Globus pallidus (tissue), 1 donor: ENCODE measurements at regions not wholly inside any gene's neighbourhood (a gene's known extent, or its start where the extent isn't known, plus 50 kb on each side); places are given as distances from the start of the nearest gene placed in this dataset.

Experiments used
- DNase-seq: peaks from one replicate; pipeline ENCODE4 v3.0.0-alpha.2; 2015; ENCODE audit warnings: low spot score

GRCh38 chr12:107472308-107472707 lies 213.3 kb upstream of the PWP1 start:
- no peak for DNase-seq

GRCh38 chr12:107474099-107474498 lies 211.5 kb upstream of the PWP1 start:
- no peak for DNase-seq

GRCh38 chr12:107474639-107475539 lies 210.7 kb upstream of the PWP1 start:
- DNase-seq, result no peak

DNA sequence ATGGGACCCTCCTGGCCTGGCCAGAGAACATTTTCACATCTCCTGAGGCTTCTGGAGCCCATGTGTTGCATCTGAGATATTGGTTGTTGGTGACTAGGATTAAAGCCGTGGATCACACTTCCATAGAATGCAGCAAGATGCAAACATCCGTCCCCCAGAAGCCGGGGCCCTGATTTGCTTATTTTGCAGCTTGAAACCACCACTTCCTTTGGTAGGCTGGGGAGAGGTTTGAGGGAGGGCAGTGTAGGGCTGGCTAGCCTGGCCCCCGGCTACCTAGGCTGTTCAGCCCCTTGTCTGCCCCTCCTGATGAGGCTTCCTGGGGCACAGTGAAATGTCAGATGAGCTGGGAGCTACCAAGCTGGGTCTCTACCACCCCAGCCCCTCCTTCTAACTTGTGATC lies 209.7 kb upstream of the PWP1 start:
- DNase-seq, result no peak

GRCh38 chr12:107477018-107477417 lies 208.6 kb upstream of the PWP1 start:
- DNase-seq, result no peak

- DNase-seq, result no peak
Observed at GRCh38 chr12:107477947-107478610, 207.5 kb upstream of the PWP1 start.

DNA sequence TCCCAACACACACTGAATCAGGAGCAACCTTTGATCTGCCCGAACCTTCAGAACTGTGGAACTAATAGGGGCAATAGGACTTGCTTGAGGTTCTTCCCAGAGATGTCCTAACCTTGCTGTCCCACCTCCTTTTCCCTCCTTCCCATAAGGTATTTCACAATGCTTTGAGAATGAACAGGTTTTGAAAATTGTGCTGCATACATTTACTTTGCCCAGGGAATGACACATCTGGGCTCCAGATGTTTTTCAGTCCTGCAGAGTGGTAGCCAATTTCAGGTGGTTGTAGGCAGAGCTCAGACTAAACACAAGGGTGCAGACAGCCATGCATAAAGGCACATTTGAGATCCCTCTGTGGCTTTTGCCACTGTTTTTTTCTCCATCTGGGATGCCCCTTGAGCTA lies 206.7 kb upstream of the PWP1 start:
- DNase-seq, result no peak

- no peak for DNase-seq
Observed at GRCh38 chr12:107480836-107481608, 204.6 kb upstream of the PWP1 start.

- no peak for DNase-seq
Observed at GRCh38 chr12:107484230-107484629, 201.4 kb upstream of the PWP1 start.

DNA sequence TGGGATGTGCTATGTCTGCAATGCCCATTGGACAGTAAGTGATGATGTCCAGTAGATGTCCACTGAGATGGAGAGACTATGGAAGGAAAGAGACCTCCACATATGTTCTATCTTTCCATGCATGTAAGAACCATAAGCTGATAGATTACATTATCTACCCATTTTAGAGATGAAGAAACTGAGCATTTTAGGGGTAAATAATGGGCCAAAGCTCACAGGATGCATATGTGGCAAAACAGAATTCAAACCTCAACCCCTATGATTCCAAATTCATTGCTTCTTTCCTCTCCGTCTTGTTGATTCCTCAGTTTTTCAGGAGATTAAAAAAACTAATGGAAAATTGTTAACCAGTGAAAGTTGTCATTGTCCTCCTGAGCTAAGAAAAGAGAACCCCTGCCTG lies 200.7 kb upstream of the PWP1 start:
- DNase-seq, result no peak

DNA sequence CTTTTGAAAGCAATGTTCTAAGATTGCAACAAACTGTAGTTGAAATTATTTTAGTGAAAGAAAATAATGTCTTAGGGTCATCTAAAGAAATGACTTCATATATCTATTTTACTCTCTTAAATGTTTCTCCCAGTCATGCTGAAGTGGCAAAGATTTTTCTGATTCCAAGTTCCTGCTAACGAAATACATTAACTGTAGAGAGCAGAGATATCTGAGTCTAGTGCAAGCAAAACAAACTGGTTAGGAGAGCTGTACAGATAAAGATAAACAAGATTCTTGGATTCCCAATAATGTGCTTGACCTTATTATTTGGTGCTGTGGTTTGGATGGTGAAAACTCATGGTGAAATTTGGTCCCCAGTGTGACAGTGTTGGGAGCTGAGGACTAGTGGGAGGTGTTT lies 199.9 kb upstream of the PWP1 start:
- DNase-seq, result no peak

DNA sequence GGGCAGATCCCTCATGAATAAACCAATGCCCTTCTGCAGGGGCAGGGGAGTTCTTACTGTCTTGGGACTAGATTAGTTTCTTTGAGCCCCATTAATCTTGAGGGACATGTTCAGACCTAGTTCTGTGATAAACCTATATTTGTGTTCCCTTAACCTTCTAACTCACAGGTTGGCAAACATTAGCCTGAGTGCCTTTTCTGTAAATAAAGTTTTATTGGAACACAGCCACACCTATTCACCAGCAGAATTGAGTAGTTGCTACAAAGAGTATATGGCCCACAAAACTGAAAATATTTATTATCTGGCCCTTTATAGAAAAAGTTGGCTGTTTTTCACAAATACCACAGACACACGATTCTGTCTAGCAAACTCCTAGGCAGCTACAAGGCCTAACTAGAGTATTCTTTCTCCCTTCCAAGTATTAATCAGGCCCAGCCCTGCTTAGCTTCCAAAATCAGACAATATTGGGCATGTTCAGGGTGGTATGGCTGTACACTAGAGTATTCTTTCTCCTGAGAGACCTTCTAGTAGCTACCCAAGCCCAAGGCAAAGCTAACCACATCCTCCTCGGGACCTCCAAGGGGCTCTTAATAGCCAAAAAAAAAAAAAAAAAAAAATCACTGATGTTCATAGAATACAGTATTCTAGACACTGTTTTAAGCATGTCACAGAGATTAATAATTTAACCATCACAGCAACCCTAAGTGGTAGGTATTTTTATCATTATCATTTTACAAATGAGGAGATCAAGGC lies 199.3 kb upstream of the PWP1 start:
- no peak for DNase-seq

DNA sequence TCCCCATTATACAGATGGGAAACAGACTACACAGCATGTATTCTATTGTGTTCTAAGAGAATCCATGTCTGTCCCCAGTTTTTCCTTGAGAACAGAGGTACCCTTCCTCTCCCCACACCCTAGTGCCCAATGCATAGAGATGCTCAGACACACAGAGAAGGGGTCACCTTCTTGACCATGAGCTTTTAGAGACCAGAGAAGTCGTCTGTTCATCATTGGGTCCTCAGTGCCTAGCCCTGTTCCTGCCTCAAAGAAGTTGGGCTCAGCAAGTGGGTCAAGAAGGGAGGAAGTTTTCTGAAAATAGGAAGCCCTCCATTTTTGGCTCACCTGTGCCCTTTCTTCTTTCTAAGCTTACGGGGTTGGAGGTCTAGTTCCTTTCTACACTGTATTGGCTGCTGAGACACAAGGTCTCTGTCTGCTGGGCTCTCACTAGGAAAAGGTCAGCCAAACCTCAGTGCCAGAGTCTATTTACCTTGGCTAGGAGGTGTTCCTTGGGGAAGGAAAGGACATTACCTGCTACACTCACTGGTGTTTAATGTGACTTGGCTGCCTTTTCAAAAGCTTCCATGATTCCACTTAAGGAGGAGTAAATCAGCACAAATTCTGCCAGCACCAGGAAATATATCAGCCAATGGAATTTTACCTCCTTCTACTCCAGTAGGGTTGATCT lies 198.5 kb upstream of the PWP1 start:
- no peak for DNase-seq

- no peak for DNase-seq
Observed at GRCh38 chr12:107488666-107489065, 196.9 kb upstream of the PWP1 start.

GRCh38 chr12:107490010-107490409 lies 195.6 kb upstream of the PWP1 start:
- no peak for DNase-seq

DNA sequence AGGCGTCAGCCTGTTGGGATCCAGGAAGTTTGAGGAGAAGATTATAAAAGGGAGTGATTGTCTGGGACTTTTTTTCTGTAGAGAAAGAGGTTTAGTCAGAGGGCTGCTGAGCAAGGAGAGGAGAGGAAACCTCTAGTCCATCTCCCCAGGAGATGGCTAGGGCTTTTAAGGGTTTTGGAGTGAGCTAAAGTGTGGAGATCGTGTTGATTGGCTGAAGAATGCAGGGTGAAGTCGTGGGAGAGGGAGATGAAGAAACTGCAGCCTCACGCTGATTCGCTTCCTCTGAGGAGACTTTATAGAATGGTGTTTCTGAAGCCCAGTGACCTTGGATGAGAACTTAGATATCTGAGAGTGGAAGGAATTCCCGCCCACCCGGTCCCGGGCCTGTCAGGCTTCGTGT lies 193.7 kb upstream of the PWP1 start:
- DNase-seq, result no peak

GRCh38 chr12:107492393-107493134 lies 193.0 kb upstream of the PWP1 start:
- DNase-seq, result no peak

DNA sequence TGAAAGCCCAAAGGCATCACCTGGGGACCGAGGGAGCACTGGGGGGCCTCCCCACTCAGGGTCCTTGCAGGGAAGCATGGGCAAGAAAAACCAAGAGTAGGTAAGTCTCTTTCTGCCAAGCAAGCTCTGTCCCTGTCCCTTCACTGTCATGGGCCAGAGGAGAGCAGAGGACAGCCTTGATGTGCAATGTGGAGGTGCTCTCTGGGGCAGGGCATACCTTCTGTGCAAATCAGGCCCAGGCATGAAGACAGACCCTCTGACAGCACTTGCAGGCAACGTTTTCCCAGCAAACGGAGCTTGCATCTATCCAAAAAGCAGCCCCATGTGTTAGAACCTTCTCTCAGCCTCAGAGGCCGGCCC lies 192.5 kb upstream of the PWP1 start:
- DNase-seq, result no peak

DNA sequence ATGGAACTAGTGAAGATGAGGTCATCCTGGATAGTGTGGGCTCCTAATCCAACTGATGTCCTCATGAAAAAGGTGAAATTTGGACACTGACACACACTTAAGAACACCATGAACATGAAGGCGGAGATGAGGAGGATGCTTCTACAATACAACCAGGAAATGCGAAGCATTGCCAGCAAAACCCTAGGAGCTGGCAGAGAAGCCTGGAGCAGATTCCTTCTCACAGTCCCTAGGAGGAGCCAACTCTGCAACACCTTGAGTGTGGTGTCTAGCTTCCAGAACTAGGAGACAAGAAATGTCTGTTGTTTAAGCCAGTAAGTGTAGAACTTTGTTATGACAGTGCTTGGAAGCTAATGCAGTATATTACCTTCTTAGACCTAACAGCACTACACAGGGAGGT lies 191.9 kb upstream of the PWP1 start:
- DNase-seq, result no peak

DNA sequence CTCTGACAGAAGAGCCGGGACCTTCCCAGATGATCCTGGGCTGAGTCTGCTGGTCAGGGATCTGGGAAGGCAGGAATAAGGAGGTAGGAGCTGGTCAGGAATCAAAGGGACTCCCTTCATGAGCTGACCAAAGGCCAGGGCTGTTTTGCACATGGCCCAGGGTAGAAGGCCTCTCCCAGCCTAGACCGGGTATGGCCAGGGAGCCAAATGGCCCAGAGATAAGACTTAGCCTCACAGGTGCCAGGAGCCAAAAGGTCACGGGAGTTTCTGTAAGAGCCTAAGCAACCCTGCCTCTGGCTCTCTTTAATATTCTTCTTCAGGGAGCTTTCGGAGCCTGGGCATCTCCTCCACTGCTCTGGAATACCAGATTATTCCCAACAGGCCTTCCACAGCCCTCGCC lies 191.3 kb upstream of the PWP1 start:
- DNase-seq, result no peak

GRCh38 chr12:107495604-107496003 lies 190.0 kb upstream of the PWP1 start:
- no peak for DNase-seq
